Right ventricle myocardium inferior (tissue), 1 donor: ENCODE measurements at regions not wholly inside any gene's neighbourhood (a gene's known extent, or its start where the extent isn't known, plus 50 kb on each side); places are given as distances from the start of the nearest gene placed in this dataset.
A peak's percentile ranks its signal among the peaks of the same experiment; 100 is the strongest.

ENCODE experiments used
- ATAC-seq: fragments of 200-7000 bp; cut with Tn5 transposase; one replicate; pipeline ENCODE4 v1.9.1; 2020; ENCODE audit warnings: mild to moderate bottlenecking, moderate library complexity
- DNase-seq: peaks from one replicate; pipeline ENCODE4 v3.0.0; 2021; ENCODE audit errors: missing footprints
- intact Hi-C: fragments of 100-400 bp; cut with DNase I; formaldehyde crosslinking; loops from one replicate; pipeline ENCODE4 v1.11.0; 2022
- donor health status: DM: no; HTN: yes; CAD: no; lungs with severe emphysema.

DNA sequence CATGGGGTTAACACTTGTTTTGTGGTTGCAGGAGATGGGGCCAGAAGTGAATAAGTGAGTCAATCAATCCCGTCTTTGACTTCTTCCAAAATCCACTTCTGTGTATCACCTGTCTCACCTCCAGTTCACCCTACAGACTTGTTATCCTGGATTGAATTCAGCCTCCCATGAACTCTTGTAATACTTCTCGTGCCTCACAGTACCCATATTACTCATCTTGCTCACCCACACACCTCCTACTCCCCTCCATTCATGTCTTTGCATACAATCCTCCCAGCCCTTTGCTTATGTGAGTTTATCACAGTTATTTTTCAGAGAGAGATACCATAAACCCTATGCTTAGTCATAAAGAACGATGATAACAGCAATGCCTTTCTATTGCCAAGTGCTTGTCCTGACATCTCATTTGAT is 52.9 kb upstream of the PAPPA start:
- ATAC-seq, result no peak
- intact Hi-C loops, result no loop called here
- no peak for DNase-seq

DNA sequence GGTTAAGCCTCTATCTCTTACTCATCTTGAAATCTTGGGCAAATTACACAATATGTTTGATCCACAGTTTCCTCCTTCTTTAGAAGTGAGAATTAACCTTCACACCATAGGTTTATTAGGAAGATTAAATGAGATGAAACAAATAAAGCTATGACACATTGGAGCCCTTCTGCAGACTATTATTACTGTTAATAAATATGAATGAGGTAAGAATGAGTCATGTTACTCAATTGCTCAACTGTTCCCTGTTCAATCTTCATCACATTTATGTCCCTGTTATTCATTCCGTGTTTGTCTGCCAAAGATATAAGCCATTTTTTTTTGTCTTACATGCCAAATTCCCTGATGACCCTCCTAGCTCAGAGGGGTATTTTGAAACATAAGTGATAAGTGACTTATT is 52.1 kb upstream of the PAPPA start:
- intact Hi-C loops, result no loop called here
- ATAC-seq (peak; percentile 65), DNase-seq (no peak)

- intact Hi-C loops, result no loop called here
- ATAC-seq (no peak), DNase-seq (no peak)
These were observed 51.0 kb upstream of the PAPPA start for GRCh38 chr9:116102596-116102995.
